ENCODE measurements at regions not wholly inside any gene's neighbourhood (a gene's known extent, or its start where the extent isn't known, plus 50 kb on each side); places are given as distances from the start of the nearest gene placed in this dataset.

DNA sequence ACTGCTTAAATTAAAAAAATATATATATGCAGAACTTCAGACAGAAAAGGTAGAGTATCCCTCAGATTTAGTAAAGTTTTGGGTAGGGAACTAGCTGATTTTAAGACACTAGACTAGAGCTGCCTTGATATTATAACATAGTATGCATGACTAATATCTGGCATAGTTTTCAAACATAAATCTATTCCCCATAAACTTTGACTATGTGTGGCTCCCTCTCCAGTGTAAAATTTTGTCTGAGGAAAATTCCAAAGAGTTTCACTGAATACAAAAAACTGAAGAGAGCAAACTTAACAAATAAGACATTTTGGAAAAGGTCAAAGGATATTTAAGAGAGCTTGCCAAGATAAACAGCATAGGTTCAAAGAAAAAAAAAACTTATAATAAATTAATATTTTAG is 66.2 kb upstream of the ZNF462 start:
- no peak for DNase-seq (ENCODE audit: low read depth, low spot score)

- no peak for DNase-seq (ENCODE audit: low read depth, low spot score)
Measured at GRCh38 chr9:106797299-106797698, 65.7 kb upstream of the ZNF462 start.

GRCh38 chr9:106798016-106798799 is 64.8 kb upstream of the ZNF462 start:
- no peak for DNase-seq (ENCODE audit: low read depth, low spot score)

DNA sequence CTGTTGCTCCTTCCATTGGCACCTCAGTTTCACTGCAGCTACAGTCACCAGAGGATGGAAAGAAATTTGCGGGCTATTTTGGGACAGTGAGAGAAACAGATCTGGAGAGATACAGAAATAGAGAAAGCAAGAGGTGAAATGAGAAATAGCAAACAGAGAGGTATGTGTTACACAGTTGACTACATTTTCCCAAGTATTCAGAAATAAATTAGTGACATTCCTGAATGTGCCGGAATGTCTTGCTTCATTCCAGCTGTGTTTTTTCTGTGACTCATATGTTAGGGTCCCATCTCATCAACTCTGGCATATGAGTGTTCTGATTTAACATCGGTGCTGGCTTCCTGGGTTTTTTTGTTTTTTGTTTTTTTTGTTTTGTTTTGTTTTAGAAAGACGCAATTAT is 63.8 kb upstream of the ZNF462 start:
- DNase-seq (ENCODE audit: low read depth, low spot score): peak; percentile 54

- DNase-seq (ENCODE audit: low read depth, low spot score): no peak
Measured at GRCh38 chr9:106800701-106801270, 62.2 kb upstream of the ZNF462 start.

DNA sequence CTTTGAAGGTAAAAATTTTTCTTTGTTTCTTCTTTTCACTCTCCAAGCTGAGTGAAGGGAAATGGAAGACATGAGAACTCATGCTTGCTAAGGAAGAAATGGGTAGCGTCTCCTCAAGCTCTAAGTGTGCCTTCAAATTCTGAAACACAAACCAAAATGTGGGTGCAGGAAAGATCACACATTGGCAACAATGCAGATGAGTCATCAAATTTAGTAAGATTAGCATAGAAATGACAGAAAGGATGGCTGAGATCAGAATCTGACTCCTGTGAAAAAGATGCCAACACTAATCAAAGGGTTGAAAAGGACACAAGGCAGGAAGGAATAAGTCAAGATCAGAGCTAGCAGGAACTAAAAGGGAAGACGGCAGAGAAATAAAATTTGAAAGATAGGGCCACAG is 61.1 kb upstream of the ZNF462 start:
- no peak for DNase-seq (ENCODE audit: low read depth, low spot score)
